DND-41 (cell line): ENCODE measurements at regions not wholly inside any gene's neighbourhood (a gene's known extent, or its start where the extent isn't known, plus 50 kb on each side); places are given as distances from the start of the nearest gene placed in this dataset.

Source experiments
- ATAC-seq: fragments of 200-7000 bp; cut with Tn5 transposase; 3 replicates; pipeline ENCODE4 v1.9.1; 2021; ENCODE audit warnings: low read depth; ENCODE audit not compliant: insufficient read depth
- DNase-seq: peaks from one replicate; pipeline ENCODE4 v3.0.0-alpha.2; 2020
- H2AFZ ChIP-seq: 2 replicates; pipeline ENCODE4 v1.6.0; 2012; ENCODE audit warnings: low read depth, low read length
- H3K27ac ChIP-seq: 2 replicates; pipeline ENCODE4 v1.5.1; 2012; ENCODE audit warnings: low read length, inconsistent platforms
- H3K27me3 ChIP-seq: fragments of 200-600 bp; sonication (generic); 2 replicates; pipeline ENCODE4 v1.6.0; 2012; ENCODE audit warnings: low read length, mild to moderate bottlenecking, inconsistent platforms; ENCODE audit not compliant: insufficient read depth, poor library complexity
- H3K36me3 ChIP-seq: 2 replicates; pipeline ENCODE4 v1.5.1; 2012; ENCODE audit warnings: low read length, inconsistent platforms; ENCODE audit not compliant: insufficient read depth
- H3K4me1 ChIP-seq: 2 replicates; pipeline ENCODE4 v1.5.1; 2012; ENCODE audit warnings: mild to moderate bottlenecking, low read length; ENCODE audit not compliant: insufficient read depth
- H3K4me2 ChIP-seq: 2 replicates; pipeline ENCODE4 v1.6.0; 2012; ENCODE audit warnings: mild to moderate bottlenecking, moderate library complexity, low read length, inconsistent platforms; ENCODE audit not compliant: insufficient read depth
- H3K4me3 ChIP-seq, 2 experiments: fragments of 200-600 bp in 1 of 2; shearing (Covaris generic) in 1 of 2; 2 replicates each; pipeline ENCODE4 v1.5.1; 2012 to 2016; ENCODE audit warnings: inconsistent platforms in 2 of 2, low read length in 2 of 2, mild to moderate bottlenecking in 2 of 2, low read depth in 1 of 2, moderate library complexity in 1 of 2
- H3K79me2 ChIP-seq: 2 replicates; pipeline ENCODE4 v1.6.0; 2012; ENCODE audit warnings: low read length, inconsistent platforms; ENCODE audit not compliant: insufficient read depth
- H3K9ac ChIP-seq: 2 replicates; pipeline ENCODE4 v1.6.0; 2012; ENCODE audit warnings: low read depth, mild to moderate bottlenecking, inconsistent platforms, low read length, moderate library complexity
- H3K9me3 ChIP-seq: 2 replicates; pipeline ENCODE4 v1.5.1; 2012; ENCODE audit warnings: low read length, moderate library complexity, mild to moderate bottlenecking, inconsistent platforms; ENCODE audit not compliant: insufficient read depth, severe bottlenecking
- H4K20me1 ChIP-seq: 2 replicates; pipeline ENCODE4 v1.6.0; 2012; ENCODE audit warnings: low read length; ENCODE audit not compliant: insufficient read depth
- EZH2 ChIP-seq: IDR thresholded peaks from 3 replicates; pipeline ENCODE4 v1.6.1; 2012; ENCODE audit warnings: borderline replicate concordance, low read depth, mild to moderate bottlenecking, moderate library complexity, low read length, inconsistent platforms; ENCODE audit not compliant: severe bottlenecking
- TF ChIP-seq, protein P1 (sequence below): IDR thresholded peaks from 2 replicates; pipeline ENCODE4 v1.5.1; 2012; ENCODE audit warnings: borderline replicate concordance, low read length, moderate library complexity, mild to moderate bottlenecking; ENCODE audit not compliant: poor library complexity, severe bottlenecking; ENCODE audit errors: extremely low read depth

DNA sequence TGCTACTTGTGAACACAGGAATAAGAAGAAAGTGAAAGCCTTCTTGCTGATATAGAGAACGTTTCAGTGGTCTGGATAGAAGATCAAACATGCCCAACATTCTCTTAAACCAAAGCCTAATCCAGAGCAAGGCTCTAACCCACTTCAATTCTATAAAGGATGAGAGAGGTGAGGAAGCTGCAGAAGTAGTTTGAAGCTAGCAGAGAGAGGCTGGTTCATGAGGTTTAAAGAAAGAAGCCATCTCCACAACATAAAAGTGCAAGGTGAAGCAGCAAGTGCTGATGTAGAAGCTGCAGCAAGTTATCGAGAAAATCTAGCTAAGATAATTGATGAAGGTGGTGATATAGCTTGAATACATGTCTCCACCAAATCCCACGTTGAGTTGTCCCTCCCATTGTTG is 383.3 kb upstream of the ASIC2 start:
- H3K27me3 ChIP-seq = no peaks in the 10 kb centered on the region
- no peaks in the 10 kb centered on the region; the same call in 1 of the 2 replicates for H4K20me1 ChIP-seq
- no peak for DNase-seq
- TF ChIP-seq, protein P1, sequence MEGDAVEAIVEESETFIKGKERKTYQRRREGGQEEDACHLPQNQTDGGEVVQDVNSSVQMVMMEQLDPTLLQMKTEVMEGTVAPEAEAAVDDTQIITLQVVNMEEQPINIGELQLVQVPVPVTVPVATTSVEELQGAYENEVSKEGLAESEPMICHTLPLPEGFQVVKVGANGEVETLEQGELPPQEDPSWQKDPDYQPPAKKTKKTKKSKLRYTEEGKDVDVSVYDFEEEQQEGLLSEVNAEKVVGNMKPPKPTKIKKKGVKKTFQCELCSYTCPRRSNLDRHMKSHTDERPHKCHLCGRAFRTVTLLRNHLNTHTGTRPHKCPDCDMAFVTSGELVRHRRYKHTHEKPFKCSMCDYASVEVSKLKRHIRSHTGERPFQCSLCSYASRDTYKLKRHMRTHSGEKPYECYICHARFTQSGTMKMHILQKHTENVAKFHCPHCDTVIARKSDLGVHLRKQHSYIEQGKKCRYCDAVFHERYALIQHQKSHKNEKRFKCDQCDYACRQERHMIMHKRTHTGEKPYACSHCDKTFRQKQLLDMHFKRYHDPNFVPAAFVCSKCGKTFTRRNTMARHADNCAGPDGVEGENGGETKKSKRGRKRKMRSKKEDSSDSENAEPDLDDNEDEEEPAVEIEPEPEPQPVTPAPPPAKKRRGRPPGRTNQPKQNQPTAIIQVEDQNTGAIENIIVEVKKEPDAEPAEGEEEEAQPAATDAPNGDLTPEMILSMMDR = no peak
- TF ChIP-seq EZH2 = no peak
- no peak overlapping the region for H3K4me2 ChIP-seq
- no peaks in the 10 kb centered on the region for H3K36me3 ChIP-seq
- no peak overlapping the region for H3K27ac ChIP-seq
- no peaks in the 10 kb centered on the region for H3K79me2 ChIP-seq
- H3K4me1 ChIP-seq = no peaks in the 10 kb centered on the region
- ATAC-seq = no peak
- no peak overlapping the region for H3K9ac ChIP-seq
- H2AFZ ChIP-seq = no peak overlapping the region
- no peaks in the 10 kb centered on the region for H3K9me3 ChIP-seq
- H3K4me3 ChIP-seq = no peak overlapping the region

DNA sequence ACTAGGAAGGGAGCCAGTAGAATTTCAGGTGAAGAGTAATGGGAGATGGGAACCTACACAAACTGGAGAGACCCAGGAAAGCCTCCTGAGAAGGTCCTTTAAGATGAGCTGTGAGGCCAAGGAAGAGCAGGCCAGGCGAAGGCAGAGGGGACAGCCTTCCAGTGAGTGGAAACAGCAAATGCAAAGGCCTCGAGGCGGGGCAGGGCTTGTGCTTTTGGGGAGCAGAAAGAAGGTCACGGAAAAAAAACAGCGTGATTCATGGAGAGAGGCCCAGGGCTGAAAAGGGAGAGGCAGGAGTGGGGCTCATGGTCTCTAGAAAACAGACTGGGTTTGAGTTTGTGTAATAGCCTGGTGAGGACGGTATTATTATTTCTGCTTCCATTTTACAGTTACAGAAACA is 386.5 kb upstream of the ASIC2 start:
- no peak for ATAC-seq
- Histone ChIP-seq H3K4me2 (no peak overlapping the region), H3K27me3 (no peaks in the 10 kb centered on the region), H3K9ac (no peak overlapping the region), H2AFZ (no peak overlapping the region), H4K20me1 (no peaks in the 10 kb centered on the region; the same call in 1 of the 2 replicates), H3K4me1 (no peaks in the 10 kb centered on the region), H3K9me3 (no peaks in the 10 kb centered on the region), H3K27ac (no peak overlapping the region), H3K79me2 (no peaks in the 10 kb centered on the region), H3K4me3 (no peak overlapping the region), H3K36me3 (no peaks in the 10 kb centered on the region)
- DNase-seq = no peak
- no peak for TF ChIP-seq EZH2
- TF ChIP-seq, protein P1 = no peak

DNA sequence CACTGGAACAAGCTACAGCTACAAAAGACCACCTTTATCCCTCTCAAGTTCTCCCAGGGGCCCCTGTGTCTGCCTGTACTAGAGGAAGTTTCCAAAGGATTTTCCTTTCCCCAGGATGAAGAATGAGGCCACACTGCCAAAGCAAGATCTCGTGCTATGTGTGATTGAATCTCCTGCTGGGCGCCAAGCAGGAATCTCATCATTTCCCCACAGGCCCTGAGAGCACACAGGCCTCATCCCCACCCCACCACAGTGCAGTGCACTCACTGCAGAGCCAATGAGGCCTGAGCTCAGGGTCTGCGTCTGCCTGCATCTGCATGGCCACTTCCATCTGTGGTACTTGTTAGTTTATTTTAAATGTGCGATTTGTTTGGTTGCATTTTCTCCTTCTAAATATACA is 387.4 kb upstream of the ASIC2 start:
- DNase-seq = no peak
- no peak for ATAC-seq
- Histone ChIP-seq H3K79me2 (no peaks in the 10 kb centered on the region), H3K9ac (no peak overlapping the region), H4K20me1 (no peaks in the 10 kb centered on the region; the same call in 1 of the 2 replicates), H3K27me3 (no peaks in the 10 kb centered on the region), H3K4me1 (no peaks in the 10 kb centered on the region), H2AFZ (no peak overlapping the region), H3K27ac (no peak overlapping the region), H3K4me3 (no peak overlapping the region), H3K4me2 (no peak overlapping the region), H3K9me3 (no peaks in the 10 kb centered on the region), H3K36me3 (no peaks in the 10 kb centered on the region)
- TF ChIP-seq, protein P1 = no peak
- no peak for TF ChIP-seq EZH2

DNA sequence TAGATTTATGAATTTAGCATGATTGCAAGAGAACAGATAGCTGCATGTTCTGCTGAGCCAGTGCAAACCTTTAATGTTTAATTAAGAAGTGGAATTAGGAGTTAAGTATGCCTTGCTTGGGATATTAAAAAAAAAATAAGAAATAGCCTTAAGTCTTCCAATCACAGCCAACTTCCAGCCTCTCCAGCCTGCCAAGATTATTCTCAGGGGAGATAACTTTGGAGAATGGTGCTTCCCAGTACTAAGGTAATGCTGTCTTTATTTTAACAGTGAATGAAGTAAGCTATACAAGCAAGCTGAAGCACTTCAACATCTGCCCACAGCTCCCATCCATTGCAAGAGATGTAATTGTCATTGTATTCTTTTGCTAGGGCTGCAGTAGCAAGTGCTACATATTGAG is 389.5 kb upstream of the ASIC2 start:
- H2AFZ ChIP-seq = no peak overlapping the region
- no peaks in the 10 kb centered on the region for H3K4me1 ChIP-seq
- DNase-seq (no peak), ATAC-seq (no peak)
- no peak overlapping the region for H3K4me3 ChIP-seq
- no peaks in the 10 kb centered on the region for H3K9me3 ChIP-seq
- no peak overlapping the region for H3K9ac ChIP-seq
- no peaks in the 10 kb centered on the region; the same call in 1 of the 2 replicates for H4K20me1 ChIP-seq
- H3K79me2 ChIP-seq = no peaks in the 10 kb centered on the region
- no peak overlapping the region for H3K4me2 ChIP-seq
- no peaks in the 10 kb centered on the region for H3K36me3 ChIP-seq
- no peaks in the 10 kb centered on the region for H3K27me3 ChIP-seq
- no peak overlapping the region for H3K27ac ChIP-seq
- TF ChIP-seq EZH2 = no peak
- TF ChIP-seq, protein P1 = no peak
